DOHH2 (cell line): ENCODE measurements at regions not wholly inside any gene's neighbourhood (a gene's known extent, or its start where the extent isn't known, plus 50 kb on each side); places are given as distances from the start of the nearest gene placed in this dataset.

Experiments
- EZH2phosphoT487 ChIP-seq: fragments of 200-600 bp; sonication (generic); IDR thresholded peaks from 2 replicates; pipeline ENCODE4 v1.6.1; 2017; ENCODE audit warnings: borderline replicate concordance, mild to moderate bottlenecking, antibody characterized with exemption, low read length, moderate library complexity, mixed read lengths
- TF ChIP-seq, protein P1 (sequence below): fragments of 200-600 bp; sonication (generic); IDR thresholded peaks from one replicate; pipeline ENCODE4 v1.5.1; 2014; ENCODE audit warnings: antibody characterized with exemption, mild to moderate bottlenecking, low read depth, low read length; ENCODE audit not compliant: poor library complexity, severe bottlenecking

DNA sequence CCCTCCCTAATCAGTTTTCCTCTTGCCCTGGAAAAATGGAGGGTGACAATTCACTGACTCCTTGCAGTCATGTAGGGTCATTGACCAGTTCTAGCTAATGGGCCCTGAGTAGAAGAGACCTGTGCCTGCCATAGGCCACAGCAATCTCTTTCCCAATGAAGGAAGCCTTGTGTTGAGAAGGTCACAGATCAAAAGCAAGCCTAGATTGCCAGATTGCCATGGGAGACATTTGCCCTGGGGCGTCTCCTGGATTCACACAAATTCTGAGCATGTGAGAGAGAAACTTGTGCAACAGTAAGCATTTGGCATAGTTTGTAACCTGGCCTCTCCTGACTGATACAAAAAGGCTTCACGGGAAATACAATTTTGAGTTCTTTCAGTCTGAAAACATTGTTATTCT lies 148.0 kb downstream of the NUDT12 start:
- TF ChIP-seq, protein P1, sequence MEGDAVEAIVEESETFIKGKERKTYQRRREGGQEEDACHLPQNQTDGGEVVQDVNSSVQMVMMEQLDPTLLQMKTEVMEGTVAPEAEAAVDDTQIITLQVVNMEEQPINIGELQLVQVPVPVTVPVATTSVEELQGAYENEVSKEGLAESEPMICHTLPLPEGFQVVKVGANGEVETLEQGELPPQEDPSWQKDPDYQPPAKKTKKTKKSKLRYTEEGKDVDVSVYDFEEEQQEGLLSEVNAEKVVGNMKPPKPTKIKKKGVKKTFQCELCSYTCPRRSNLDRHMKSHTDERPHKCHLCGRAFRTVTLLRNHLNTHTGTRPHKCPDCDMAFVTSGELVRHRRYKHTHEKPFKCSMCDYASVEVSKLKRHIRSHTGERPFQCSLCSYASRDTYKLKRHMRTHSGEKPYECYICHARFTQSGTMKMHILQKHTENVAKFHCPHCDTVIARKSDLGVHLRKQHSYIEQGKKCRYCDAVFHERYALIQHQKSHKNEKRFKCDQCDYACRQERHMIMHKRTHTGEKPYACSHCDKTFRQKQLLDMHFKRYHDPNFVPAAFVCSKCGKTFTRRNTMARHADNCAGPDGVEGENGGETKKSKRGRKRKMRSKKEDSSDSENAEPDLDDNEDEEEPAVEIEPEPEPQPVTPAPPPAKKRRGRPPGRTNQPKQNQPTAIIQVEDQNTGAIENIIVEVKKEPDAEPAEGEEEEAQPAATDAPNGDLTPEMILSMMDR: no peak
- no peak for TF ChIP-seq EZH2phosphoT487
